Gastroesophageal sphincter (tissue), 4 donors: ENCODE measurements at regions not wholly inside any gene's neighbourhood (a gene's known extent, or its start where the extent isn't known, plus 50 kb on each side); places are given as distances from the start of the nearest gene placed in this dataset.

ENCODE experiments used
- ATAC-seq: fragments of 150-250 bp; one replicate; pipeline ENCODE4 v1.9.1; 2016; ENCODE audit warnings: mild to moderate bottlenecking, moderate library complexity
- H3K27ac ChIP-seq, 4 donors: fragments of 200-600 bp; sonication (generic) in 3 of 4; 1 replicate in 3 of 4; 2 replicates in 1 of 4; pipeline ENCODE4 v1.5.1; 2016 to 2019
- H3K27me3 ChIP-seq: fragments of 200-600 bp; sonication (generic); one replicate; pipeline ENCODE4 v1.5.1; 2019
- H3K36me3 ChIP-seq, 2 donors: fragments of 200-600 bp; sonication (generic); one replicate each; pipeline ENCODE4 v1.5.1; 2019; ENCODE audit warnings: control low read depth in 1 of 2
- H3K4me1 ChIP-seq, 3 donors: fragments of 200-600 bp; sonication (generic); 1 replicate in 2 of 3; 2 replicates in 1 of 3; pipeline ENCODE4 v1.5.1; 2016 to 2019; ENCODE audit warnings: control low read depth in 2 of 3
- H3K4me3 ChIP-seq, 2 donors: fragments of 200-600 bp; sonication (generic); one replicate each; pipeline ENCODE4 v1.5.1; 2019; ENCODE audit warnings: mild to moderate bottlenecking in 1 of 2, moderate library complexity in 1 of 2
- H3K9me3 ChIP-seq, 3 donors: fragments of 200-600 bp; sonication (generic); one replicate each; pipeline ENCODE4 v1.5.1; 2017 to 2019; ENCODE audit warnings: control low read depth in 2 of 3
- CTCF ChIP-seq, 4 experiments: fragments of 200-600 bp in 2 of 4; fragments of 450-650 bp in 2 of 4; sonication (generic) in 1 of 4; IDR thresholded peaks; one replicate each; pipeline ENCODE4 v1.5.1; 2017 to 2019; ENCODE audit warnings: antibody characterized with exemption in 4 of 4, mild to moderate bottlenecking in 2 of 4, moderate library complexity in 2 of 4
- EP300 ChIP-seq: sonication (generic); formaldehyde crosslinking; IDR thresholded peaks from one replicate; pipeline ENCODE4 v1.6.1; 2017; ENCODE audit warnings: antibody characterized with exemption, mild to moderate bottlenecking
- POLR2A ChIP-seq, 2 donors: fragments of 450-650 bp; IDR thresholded peaks; one replicate each; pipeline ENCODE4 v1.6.1; 2017; ENCODE audit warnings: antibody characterized with exemption in 2 of 2, mild to moderate bottlenecking in 2 of 2, moderate library complexity in 1 of 2
- POLR2AphosphoS5 ChIP-seq: sonication (generic); formaldehyde crosslinking; IDR thresholded peaks from one replicate; pipeline ENCODE4 v1.6.1; 2017; ENCODE audit warnings: antibody characterized with exemption
- WGBS, 2 donors: methylation state at CpG; one replicate each; pipeline ENCODE4 v1.1.5; 2018; ENCODE audit warnings: low coverage in 1 of 2; 5-methylcytosine and 5-hydroxymethylcytosine counted together

- no peak for ATAC-seq
- H3K27me3 ChIP-seq = no peaks in the 10 kb centered on the region
- no peaks in the 10 kb centered on the region for H3K9me3 ChIP-seq
- TF ChIP-seq CTCF (IDR thresholded peaks at IDR 0.05) (no peak), POLR2AphosphoS5 (no peak), POLR2A (IDR thresholded peaks at IDR 0.05) (no peak), EP300 (no peak)
- 60 to 78% methylated on average over 3 of the region's 3 CpGs for WGBS, 2 donors
- no peak overlapping the region for H3K27ac ChIP-seq
- no peaks in the 10 kb centered on the region for H3K36me3 ChIP-seq
- H3K4me1 ChIP-seq = peaks cover 0 to 9% (median 0%) of the 10 kb centered on the region in 3 donors
- H3K4me3 ChIP-seq = no peak overlapping the region
Measured at GRCh38 chr10:4687397-4687796, 138.6 kb upstream of the AKR1E2 start.

- ATAC-seq = no peak
- H3K27me3 ChIP-seq = no peaks in the 10 kb centered on the region
- H3K4me3 ChIP-seq = no peak overlapping the region
- TF ChIP-seq POLR2A (IDR thresholded peaks at IDR 0.05) (no peak), EP300 (no peak), POLR2AphosphoS5 (no peak), CTCF (IDR thresholded peaks at IDR 0.05) (no peak)
- no peaks in the 10 kb centered on the region for H3K9me3 ChIP-seq
- H3K36me3 ChIP-seq = no peaks in the 10 kb centered on the region
- H3K27ac ChIP-seq = no peak overlapping the region
- H3K4me1 ChIP-seq = peaks cover 0 to 9% (median 0%) of the 10 kb centered on the region in 3 donors
- WGBS, 2 donors = 49% methylated on average over 4 of the region's 4 CpGs
Measured at GRCh38 chr10:4686644-4686996, 139.4 kb upstream of the AKR1E2 start.

GRCh38 chr10:4685904-4686643, 139.9 kb upstream of the AKR1E2 start:
- H3K36me3 ChIP-seq = no peaks in the 10 kb centered on the region
- no peak overlapping the region for H3K4me3 ChIP-seq
- ATAC-seq = no peak
- no peaks in the 10 kb centered on the region for H3K27me3 ChIP-seq
- H3K27ac ChIP-seq = no peak overlapping the region
- 80 to 93% methylated on average over 4 to 5 of the region's 5 CpGs for WGBS, 2 donors
- peaks cover 0 to 9% (median 0%) of the 10 kb centered on the region in 3 donors for H3K4me1 ChIP-seq
- H3K9me3 ChIP-seq = no peaks in the 10 kb centered on the region
- TF ChIP-seq POLR2A (IDR thresholded peaks at IDR 0.05) = no peak
- no peak for TF ChIP-seq POLR2AphosphoS5
- no peak for TF ChIP-seq CTCF (IDR thresholded peaks at IDR 0.05)
- TF ChIP-seq EP300 = no peak

GRCh38 chr10:4685491-4685890, 140.5 kb upstream of the AKR1E2 start:
- no peak for ATAC-seq
- Histone ChIP-seq H3K36me3 (no peaks in the 10 kb centered on the region), H3K27me3 (no peaks in the 10 kb centered on the region), H3K4me3 (no peak overlapping the region), H3K9me3 (no peaks in the 10 kb centered on the region), H3K27ac (no peak overlapping the region), H3K4me1 (peaks cover 0 to 9% (median 0%) of the 10 kb centered on the region in 3 donors)
- TF ChIP-seq CTCF (IDR thresholded peaks at IDR 0.05) = no peak
- no peak for TF ChIP-seq EP300
- no peak for TF ChIP-seq POLR2A (IDR thresholded peaks at IDR 0.05)
- no peak for TF ChIP-seq POLR2AphosphoS5
- WGBS, 2 donors = 68 to 78% methylated on average over 3 of the region's 3 CpGs

DNA sequence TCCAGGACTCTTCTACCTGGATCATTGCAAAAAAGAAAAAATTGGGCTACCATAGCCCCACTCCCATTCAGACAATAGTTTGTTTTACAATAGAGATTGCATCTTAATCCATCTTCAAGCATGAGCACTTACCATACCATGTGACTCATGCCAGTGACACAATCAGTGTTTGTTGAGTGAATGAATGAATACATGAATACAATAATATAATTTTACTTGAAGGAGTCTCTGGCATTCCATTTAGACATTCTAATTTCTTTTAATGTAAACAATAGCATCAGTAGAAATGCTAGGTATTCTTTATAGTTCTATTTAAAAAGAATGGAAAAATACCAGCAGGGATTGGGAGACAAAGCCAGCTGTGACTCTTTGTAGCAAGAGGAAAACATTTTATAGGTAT, 141.6 kb upstream of the AKR1E2 start:
- no peaks in the 10 kb centered on the region for H3K36me3 ChIP-seq
- TF ChIP-seq CTCF (IDR thresholded peaks at IDR 0.05) = no peak
- no peak for TF ChIP-seq EP300
- TF ChIP-seq POLR2AphosphoS5 = no peak
- no peak for TF ChIP-seq POLR2A (IDR thresholded peaks at IDR 0.05)
- H3K9me3 ChIP-seq = no peaks in the 10 kb centered on the region
- no peak for ATAC-seq
- no peaks in the 10 kb centered on the region for H3K27me3 ChIP-seq
- peaks cover 0 to 9% (median 0%) of the 10 kb centered on the region in 3 donors for H3K4me1 ChIP-seq
- H3K27ac ChIP-seq = no peak overlapping the region
- no peak overlapping the region for H3K4me3 ChIP-seq
